ENCODE measurements at regions not wholly inside any gene's neighbourhood (a gene's known extent, or its start where the extent isn't known, plus 50 kb on each side); places are given as distances from the start of the nearest gene placed in this dataset.
"Not testable (repeated sequence)": the region's sequence is repeated elsewhere in the genome, so short reads cannot be mapped to it uniquely, and the experiment has no call there.

DNA sequence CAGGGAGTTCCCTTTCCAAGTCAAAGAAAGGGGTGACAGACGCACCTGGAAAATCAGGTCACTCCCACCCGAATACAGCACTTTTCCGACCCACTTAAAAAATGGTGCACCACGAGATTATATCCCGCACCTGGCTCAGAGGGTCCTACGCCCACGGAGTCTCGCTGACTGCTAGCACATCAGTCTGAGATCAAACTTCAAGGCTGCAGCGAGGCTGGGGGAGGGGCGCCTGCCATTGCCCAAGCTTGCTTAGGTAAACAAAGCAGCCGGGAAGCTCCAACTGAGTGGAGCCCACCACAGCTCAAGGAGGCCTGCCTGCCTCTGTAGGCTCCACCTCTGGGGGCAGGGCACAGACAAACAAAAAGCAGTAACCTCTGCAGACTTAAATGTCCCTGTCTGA lies 277.8 kb upstream of the ARHGAP42 start:
- DNase-seq, result not testable (repeated sequence)

- DNase-seq, result no peak
Observed at GRCh38 chr11:100419518-100419917, 267.6 kb upstream of the ARHGAP42 start.

DNA sequence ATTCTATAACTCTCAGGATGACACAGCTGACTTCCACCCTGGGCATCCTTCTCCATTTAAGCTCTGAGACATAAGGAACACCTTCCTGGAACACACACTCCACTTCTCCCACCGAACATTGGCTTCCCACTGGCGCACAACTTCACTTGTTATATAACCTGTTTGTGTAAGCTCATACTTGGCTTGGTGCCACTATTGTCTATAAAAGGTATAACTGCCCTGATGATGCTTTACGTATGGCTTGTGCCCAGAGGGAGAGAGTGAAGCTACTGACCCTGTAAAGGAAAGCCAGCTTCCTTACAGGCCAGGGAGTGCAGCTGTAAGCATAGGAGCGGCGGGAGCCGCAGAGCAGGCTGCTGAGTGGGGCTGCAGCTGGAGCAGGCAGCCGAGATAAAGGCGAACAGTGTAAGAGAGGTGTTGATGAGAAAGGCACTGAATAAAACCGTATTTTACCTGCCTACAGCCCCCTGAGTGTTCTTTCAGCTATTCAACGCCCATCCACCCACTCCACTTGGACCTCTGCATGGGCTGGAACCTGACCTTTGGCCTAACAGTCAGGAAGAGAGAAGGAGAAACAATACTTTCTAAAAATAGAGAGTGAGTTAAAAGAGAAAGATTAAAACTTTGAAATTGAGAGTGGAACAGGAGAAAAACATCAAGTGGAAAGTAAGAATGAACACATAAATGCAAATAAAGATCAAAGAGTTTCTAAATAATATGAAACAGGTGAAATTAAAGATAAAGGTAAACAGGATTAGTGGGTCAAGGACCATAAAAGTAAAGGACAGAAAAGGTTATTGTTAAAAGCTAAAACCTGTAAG lies 252.1 kb upstream of the ARHGAP42 start:
- no peak for DNase-seq

DNA sequence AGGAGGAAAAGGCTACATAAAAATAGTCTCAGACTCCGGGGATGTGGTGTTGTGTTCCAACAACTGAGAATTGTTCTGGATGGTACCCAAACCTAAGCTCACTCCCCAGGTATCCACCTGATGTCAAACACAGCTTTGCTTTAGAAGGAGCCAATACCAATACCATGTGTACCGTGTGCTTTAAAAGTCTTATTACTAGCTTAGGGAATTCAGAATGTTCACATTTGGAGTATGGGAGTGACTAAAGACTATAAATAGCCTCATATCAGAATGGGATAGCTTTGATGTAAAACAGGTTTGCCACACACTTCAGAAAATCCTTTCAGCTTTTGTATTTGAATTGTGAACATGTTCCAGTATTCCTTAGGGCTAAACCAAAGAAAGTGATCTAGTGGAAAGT lies 248.7 kb upstream of the ARHGAP42 start:
- no peak for DNase-seq

GRCh38 chr11:100441086-100441485 lies 246.0 kb upstream of the ARHGAP42 start:
- DNase-seq, result no peak

- DNase-seq, result no peak
Observed at GRCh38 chr11:100442017-100442416, 245.1 kb upstream of the ARHGAP42 start.

DNA sequence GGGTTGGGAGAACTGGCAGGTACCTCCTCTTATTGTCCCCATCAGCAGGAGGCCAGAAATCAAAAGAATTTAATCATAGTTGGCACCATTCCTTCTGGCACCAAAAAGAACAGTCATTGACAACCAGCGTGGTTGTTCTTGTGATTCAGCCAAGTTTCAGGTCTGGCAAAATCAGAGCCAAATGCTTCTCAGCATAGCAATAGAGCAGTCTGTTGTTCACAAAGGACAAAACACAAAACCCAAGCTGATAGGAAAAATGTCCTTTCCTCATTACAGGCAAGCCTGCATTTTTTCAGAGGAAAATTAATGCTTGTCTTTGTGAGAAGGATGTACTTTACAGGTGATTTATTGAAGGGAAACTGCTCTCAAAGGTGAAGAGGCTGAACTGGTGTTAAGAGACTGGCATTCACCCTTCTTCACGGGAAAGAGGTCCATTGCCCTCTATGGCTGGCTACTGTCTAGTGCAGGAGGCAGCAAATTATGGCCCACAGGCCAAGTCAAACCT lies 241.8 kb upstream of the ARHGAP42 start:
- no peak for DNase-seq

DNA sequence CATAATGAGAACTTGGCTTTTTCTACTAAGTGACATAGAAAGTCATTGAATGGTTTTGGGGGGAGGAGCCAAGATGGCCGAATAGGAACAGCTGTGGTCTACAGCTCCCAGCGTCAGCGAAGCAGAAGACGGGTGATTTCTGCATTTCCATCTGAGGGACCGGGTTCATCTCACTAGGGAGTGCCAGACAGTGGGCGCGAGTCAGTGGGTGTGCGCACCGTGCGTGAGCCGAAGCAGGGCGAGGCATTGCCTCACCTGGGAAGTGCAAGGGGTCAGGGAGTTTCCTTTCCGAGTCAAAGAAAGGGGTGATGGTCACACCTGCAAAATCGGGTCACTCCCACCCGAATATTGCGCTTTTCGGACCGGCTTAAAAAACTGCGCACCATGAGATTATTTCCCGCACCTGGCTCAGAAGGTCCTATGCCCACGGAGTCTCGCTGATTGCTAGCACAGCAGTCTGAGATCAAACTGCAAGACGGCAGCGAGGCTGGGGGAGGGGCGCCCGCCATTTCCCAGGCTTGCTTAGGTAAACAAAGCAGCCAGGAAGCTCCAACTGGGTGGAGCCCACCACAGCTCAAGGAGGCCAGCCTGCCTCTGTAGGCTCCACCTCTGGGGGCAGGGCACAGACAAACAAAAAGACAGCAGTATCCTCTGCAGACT lies 235.2 kb upstream of the ARHGAP42 start:
- DNase-seq, result not testable (repeated sequence)

GRCh38 chr11:100459811-100460210 lies 227.3 kb upstream of the ARHGAP42 start:
- no peak for DNase-seq

DNA sequence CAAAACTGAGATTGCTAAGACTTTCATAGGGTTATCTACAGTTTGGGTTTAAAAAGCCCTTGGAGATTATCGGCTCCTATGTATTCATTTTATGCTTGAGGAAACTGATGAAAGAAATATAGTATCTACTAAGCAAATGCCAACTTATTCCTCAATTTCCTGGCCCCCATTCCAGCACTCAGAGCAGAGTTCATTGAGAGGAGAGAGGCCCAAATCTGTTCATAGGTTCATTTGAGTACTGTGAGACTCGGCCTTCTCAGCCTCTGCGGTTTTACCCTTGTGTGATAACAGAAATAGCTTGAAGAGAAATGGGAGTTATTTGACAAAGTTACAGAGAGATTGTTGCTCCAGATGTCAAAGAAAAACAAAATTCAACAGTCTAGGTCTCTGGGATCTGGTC lies 226.7 kb upstream of the ARHGAP42 start:
- no peak for DNase-seq

GRCh38 chr11:100467821-100468508 lies 219.1 kb upstream of the ARHGAP42 start:
- no peak for DNase-seq

DNA sequence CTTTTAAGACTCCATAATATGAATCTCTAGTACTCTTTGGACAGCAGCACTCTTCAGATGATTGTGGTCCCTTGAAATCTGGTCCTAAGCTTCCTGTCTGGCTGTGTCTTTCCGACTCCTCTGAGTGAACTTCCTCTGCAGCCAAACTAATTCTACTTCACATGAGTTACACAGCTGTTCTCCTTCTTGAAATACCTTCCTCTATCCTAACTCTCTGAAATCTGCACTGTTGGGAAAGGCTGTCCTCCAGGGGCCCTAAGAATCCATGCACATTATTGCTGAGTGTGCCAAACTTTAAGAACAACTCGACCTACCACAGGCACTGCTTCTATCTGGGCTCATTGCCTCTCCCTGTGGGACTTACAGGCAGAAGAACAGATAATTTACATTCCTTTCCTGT lies 217.3 kb upstream of the ARHGAP42 start:
- no peak for DNase-seq

GRCh38 chr11:100472727-100473389 lies 214.2 kb upstream of the ARHGAP42 start:
- DNase-seq, result no peak

DNA sequence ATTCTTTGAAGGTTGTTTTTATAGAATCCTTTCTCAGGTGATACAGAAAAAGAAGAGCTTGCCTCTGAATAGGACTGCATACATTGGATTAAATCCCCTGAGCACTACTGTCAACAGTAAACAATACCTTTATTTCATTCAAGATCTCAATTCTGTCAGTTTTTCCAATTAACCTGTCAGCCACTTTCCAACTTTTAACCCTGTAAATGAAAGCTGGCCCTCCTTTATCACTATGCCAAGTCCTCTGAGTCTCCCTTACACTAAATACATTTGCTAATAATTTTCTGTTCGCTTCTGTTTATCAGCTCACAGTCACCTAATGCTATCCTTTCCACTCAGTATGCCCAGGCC lies 213.7 kb upstream of the ARHGAP42 start:
- DNase-seq, result no peak

GRCh38 chr11:100484948-100485347 lies 202.1 kb upstream of the ARHGAP42 start:
- DNase-seq, result no peak

DNA sequence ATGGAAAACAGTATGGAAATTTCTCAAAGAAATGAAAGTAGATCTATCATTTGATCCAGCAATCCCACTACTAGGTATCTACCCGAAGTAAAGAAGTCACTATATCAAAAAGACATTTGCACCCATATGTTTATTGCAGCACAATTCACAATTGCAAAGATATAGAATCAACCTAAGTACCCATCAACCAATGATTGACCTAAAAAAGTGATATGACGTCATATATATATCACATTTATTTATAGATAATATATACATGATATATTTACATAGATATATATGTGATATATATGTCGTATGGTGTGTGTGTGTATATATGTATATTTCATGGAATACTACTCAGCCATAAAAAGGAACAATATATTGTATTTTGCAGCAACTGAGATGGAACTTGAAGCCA lies 188.3 kb upstream of the ARHGAP42 start:
- DNase-seq, result no peak

- DNase-seq, result no peak
Observed at GRCh38 chr11:100501450-100501849, 185.6 kb upstream of the ARHGAP42 start.

DNA sequence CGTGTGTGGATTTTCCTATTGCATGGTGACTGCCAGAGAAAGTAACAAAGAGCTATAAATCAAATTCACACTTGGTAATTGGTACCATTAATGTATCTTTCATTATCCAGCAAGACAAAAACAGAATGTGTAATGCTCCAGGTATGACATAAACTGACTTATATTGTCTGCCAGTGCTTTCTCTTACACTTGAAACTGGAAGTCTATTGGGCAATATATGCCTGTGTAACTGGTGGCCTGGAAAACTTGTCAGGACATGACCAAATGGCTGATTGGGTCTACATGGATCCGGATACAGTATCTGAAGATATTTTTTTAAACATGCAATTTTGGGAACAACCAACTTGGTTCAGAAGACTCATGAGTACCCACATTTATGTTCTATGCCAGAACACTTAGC lies 174.6 kb upstream of the ARHGAP42 start:
- no peak for DNase-seq

DNA sequence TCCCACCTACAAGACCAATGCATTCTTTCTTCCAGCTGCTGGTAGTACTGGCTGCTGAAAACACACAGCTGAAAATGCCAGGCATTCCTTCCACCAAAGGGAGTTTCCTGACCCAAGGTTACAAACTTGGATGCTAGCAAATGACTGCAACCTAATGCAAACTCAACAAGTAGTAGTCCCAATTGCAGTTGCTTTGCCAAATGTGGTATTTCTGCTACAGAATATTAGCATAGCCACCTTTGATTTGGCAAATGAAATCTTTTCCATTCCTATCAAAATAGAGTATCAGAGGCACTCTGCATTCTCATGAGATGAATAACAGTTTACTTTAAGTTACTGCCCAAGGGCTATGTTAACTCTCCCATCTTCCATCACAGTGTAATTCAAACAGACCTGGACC lies 172.0 kb upstream of the ARHGAP42 start:
- no peak for DNase-seq

DNA sequence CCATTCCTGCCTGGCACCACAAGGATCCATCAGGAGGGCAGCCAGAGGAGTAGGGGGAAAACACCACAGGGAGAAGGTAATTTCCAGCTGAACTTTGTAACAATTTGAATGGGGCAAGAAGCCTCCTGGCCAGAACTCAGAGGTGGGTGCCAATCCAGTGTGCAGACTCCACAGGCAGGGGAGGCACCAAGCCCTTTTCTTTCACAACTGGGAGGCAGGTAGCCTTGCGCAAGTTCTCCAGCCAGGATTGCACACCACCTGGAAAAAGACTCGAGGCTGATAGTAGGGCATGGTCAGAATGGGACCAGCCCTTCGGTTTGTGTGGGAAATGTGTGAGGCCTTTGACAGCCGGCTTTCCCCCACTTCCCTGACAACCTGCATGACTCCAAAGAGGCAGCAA lies 161.9 kb upstream of the ARHGAP42 start:
- no peak for DNase-seq

DNA sequence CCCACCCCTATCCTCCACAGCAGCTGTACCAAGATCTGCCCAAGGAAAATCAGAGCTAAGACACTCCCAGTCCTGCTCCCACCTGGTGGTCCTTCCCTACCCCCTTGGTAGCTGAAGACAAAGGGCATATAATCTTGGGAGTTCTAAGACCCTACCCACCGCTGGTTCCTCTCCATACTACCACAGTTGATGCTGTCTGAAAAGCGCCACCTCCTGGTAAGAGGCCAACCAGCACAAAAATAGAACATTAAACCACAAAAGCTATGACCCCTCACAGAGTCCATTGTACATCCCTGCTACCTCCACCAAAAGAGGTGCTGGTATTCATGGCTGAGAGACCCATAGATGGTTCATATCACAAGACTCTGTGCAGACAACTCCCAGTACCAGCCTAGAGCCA lies 161.5 kb upstream of the ARHGAP42 start:
- no peak for DNase-seq

DNA sequence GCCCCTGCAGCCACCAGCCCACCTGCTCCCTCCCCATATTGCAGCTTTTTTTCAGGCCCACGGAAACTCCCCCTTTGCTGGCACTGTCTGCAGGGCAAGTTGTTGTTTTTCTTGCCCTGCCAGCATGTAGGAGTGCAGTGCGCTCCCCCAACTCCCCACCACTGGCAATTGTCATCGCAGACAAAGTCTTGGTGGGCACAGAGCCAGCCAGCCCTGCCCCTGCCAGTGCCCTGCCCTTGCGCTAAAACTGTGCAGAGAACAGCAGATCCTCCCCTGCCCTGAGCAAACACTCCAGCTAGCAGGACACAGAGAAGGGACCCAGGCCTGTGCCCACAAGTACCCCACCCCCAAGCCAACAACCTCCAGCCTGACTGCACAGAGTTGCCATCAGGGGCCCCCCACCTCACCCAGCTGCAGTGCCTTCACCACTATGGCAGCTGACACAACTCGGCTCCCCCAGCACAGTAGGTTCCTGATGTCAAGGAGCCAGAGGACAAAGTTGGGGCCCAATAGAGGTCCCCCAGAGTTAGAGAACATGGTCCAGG lies 158.1 kb upstream of the ARHGAP42 start:
- no peak for DNase-seq

DNA sequence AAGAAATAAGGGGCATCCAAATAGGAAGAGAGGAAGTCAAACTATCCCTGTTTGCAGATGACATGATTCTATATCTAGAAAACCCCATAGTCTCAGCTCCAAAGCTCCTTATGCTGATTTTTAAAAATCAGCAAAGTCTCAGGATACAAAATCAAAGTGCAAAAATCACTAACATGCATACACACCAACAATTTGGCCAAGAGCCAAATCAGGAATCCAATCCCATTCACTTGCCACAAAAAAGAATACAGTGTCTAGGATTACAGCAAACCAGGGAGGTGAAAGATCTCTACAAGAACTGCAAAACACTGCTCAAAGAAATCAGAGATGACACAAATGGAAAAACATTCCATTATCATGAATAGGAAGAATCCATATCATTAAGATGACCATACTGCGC lies 155.8 kb upstream of the ARHGAP42 start:
- not testable (repeated sequence) for DNase-seq

All from NCI-H510A treated with DMSO at 0.1 percent for 48 hours (cell line).